A549 (cell line): ENCODE measurements at regions not wholly inside any gene's neighbourhood (a gene's known extent, or its start where the extent isn't known, plus 50 kb on each side); places are given as distances from the start of the nearest gene placed in this dataset.

Experiments
- CHD2 ChIP-seq: fragments of 150-350 bp; IDR thresholded peaks from 2 replicates; pipeline ENCODE4 v1.6.1; 2014; ENCODE audit warnings: low read length; ENCODE audit not compliant: partially characterized antibody
- CHD4 ChIP-seq: fragments of 200-600 bp; sonication (generic); IDR thresholded peaks from 2 replicates; pipeline ENCODE4 v1.6.1; 2016; ENCODE audit warnings: antibody characterized with exemption, mild to moderate bottlenecking, borderline replicate concordance
- EP300 ChIP-seq, 2 experiments: fragments of >200 bp; sonication (Bioruptor Twin); formaldehyde crosslinking; IDR thresholded peaks; 2 replicates in 1 of 2; 3 replicates in 1 of 2; pipeline ENCODE4 v1.6.1; 2016 to 2017
- GATA3 ChIP-seq: IDR thresholded peaks from 2 replicates; pipeline ENCODE4 v1.6.1; 2012; ENCODE audit warnings: borderline replicate concordance
- HEYL ChIP-seq: fragments of 250-450 bp; sonication (Bioruptor Pico); IDR thresholded peaks from 2 replicates; pipeline ENCODE4 v1.8.0; 2021; ENCODE audit warnings: mild to moderate bottlenecking, moderate library complexity
- KDM1A ChIP-seq: fragments of 200-600 bp; sonication (generic); IDR thresholded peaks from 2 replicates; pipeline ENCODE4 v1.6.1; 2016; ENCODE audit warnings: low read depth, mild to moderate bottlenecking
- MAFK ChIP-seq: fragments of 450-650 bp; IDR thresholded peaks from 2 replicates; pipeline ENCODE4 v1.6.1; 2014; ENCODE audit not compliant: partially characterized antibody
- MYC ChIP-seq: IDR thresholded peaks from 2 replicates; pipeline ENCODE4 v1.6.1; 2012; ENCODE audit warnings: mild to moderate bottlenecking, inconsistent platforms, low read length, improper control_type of control experiment, borderline replicate concordance
- PHF8 ChIP-seq: fragments of 200-600 bp; sonication (generic); IDR thresholded peaks from 2 replicates; pipeline ENCODE4 v1.6.1; 2016; ENCODE audit warnings: low read depth, mild to moderate bottlenecking, antibody characterized with exemption, moderate library complexity, borderline replicate concordance
- POLR2A ChIP-seq: IDR thresholded peaks from 2 replicates; pipeline ENCODE4 v1.6.1; 2012; ENCODE audit warnings: mild to moderate bottlenecking, low read length
- RAD21 ChIP-seq, 2 experiments: fragments of >200 bp in 1 of 2; sonication (Bioruptor Twin) in 1 of 2; formaldehyde crosslinking in 1 of 2; IDR thresholded peaks in 1 of 2; conservative IDR thresholded peaks in 1 of 2; 2 replicates in 1 of 2; 3 replicates in 1 of 2; pipeline ENCODE4 v1.6.1; 2012 to 2018; ENCODE audit warnings: inconsistent platforms in 1 of 2
- ZFP36 ChIP-seq: fragments of 450-650 bp; IDR thresholded peaks from 2 replicates; pipeline ENCODE4 v1.6.1; 2014; ENCODE audit warnings: borderline replicate concordance; ENCODE audit not compliant: partially characterized antibody
- TF ChIP-seq, protein P1 (sequence below): fragments of >200 bp; sonication (Bioruptor Twin); formaldehyde crosslinking; IDR thresholded peaks from 3 replicates; pipeline ENCODE4 v1.5.1; 2016

DNA sequence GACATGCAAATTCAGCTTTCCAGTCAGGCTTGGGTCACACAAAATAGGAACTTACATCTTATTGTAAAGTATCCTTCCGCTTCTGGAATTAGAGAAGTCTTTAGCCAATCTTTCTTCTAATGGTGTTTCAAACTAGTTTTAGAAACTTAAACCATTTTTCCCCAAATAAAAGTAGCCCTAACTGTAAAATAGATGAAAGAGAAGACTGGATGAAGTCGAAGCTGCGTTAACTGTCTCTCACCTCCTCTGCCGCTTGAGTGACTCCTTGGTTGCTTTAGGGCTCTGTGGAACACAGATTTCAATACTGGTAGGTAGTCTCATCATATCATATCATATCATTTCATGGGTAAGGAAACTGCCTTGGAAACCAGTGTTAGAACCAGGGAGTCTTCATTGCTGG lies 498.4 kb downstream of the XIRP2 start:
- no peak for TF ChIP-seq POLR2A
- TF ChIP-seq, protein P1, sequence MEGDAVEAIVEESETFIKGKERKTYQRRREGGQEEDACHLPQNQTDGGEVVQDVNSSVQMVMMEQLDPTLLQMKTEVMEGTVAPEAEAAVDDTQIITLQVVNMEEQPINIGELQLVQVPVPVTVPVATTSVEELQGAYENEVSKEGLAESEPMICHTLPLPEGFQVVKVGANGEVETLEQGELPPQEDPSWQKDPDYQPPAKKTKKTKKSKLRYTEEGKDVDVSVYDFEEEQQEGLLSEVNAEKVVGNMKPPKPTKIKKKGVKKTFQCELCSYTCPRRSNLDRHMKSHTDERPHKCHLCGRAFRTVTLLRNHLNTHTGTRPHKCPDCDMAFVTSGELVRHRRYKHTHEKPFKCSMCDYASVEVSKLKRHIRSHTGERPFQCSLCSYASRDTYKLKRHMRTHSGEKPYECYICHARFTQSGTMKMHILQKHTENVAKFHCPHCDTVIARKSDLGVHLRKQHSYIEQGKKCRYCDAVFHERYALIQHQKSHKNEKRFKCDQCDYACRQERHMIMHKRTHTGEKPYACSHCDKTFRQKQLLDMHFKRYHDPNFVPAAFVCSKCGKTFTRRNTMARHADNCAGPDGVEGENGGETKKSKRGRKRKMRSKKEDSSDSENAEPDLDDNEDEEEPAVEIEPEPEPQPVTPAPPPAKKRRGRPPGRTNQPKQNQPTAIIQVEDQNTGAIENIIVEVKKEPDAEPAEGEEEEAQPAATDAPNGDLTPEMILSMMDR = no peak
- TF ChIP-seq ZFP36 = no peak
- TF ChIP-seq RAD21 (conservative IDR thresholded peaks at IDR 0.05 in 1 of 2, IDR thresholded peaks at IDR 0.05 in 1 of 2) = no peak
- no peak for TF ChIP-seq MYC
- no peak for TF ChIP-seq KDM1A
- TF ChIP-seq CHD2 = no peak
- TF ChIP-seq HEYL (CRISPR knock-in tag) = no peak
- no peak for TF ChIP-seq GATA3
- TF ChIP-seq MAFK = no peak
- no peak for TF ChIP-seq PHF8
- TF ChIP-seq CHD4 = no peak
- TF ChIP-seq EP300 (IDR thresholded peaks at IDR 0.05) = no peak
